Sigmoid colon (tissue), 4 donors: ENCODE measurements at regions not wholly inside any gene's neighbourhood (a gene's known extent, or its start where the extent isn't known, plus 50 kb on each side); places are given as distances from the start of the nearest gene placed in this dataset.

Experiments used
- CTCF ChIP-seq, 4 experiments: fragments of 450-650 bp in 3 of 4; fragments of 200-600 bp in 1 of 4; IDR thresholded peaks; one replicate each; pipeline ENCODE4 v1.5.1; 2016 to 2019; ENCODE audit warnings: antibody characterized with exemption in 4 of 4, mild to moderate bottlenecking in 3 of 4, moderate library complexity in 2 of 4
- EP300 ChIP-seq, 4 donors: sonication (generic); formaldehyde crosslinking; IDR thresholded peaks; one replicate each; pipeline ENCODE4 v1.6.1; 2017; ENCODE audit warnings: antibody characterized with exemption in 4 of 4
- POLR2A ChIP-seq, 2 donors: fragments of 450-650 bp; IDR thresholded peaks; one replicate each; pipeline ENCODE4 v1.6.1; 2016; ENCODE audit warnings: antibody characterized with exemption in 2 of 2, mild to moderate bottlenecking in 2 of 2, moderate library complexity in 2 of 2

DNA sequence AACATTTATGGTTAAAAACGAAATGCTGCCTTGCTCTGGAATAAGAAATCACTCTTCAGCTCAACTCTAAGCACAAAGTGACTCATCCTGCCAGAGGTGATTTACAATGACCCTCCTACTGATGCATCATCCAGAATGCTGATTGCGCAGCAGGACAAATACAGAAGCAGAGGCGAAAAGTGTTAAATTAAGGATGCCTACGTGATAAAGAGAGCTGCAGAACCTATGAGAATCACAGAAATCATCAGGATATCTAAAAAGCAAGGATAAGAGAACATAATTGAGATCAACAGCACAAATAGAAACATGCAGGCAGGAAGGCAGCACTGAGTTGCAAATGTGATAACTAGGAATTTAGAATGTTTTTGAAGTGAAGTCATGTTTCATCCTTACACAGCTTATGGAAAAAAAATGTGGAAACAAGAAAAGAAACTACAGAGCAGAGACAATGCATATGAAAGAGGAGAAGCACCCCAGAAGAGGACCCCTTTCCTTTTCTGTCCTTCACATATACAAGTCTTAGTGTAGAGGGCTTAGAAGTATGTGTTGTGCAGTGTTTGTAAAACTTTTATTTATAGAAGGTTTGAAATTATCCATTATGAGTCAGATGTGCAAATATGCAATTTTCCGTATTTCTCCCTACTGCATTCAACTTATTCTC lies 188.4 kb downstream of the SLC7A11 start:
- TF ChIP-seq CTCF (IDR thresholded peaks at IDR 0.05): no peak
- TF ChIP-seq EP300 (IDR thresholded peaks at IDR 0.05): no peak
- no peak for TF ChIP-seq POLR2A (IDR thresholded peaks at IDR 0.05)
